ENCODE measurements at regions not wholly inside any gene's neighbourhood (a gene's known extent, or its start where the extent isn't known, plus 50 kb on each side); places are given as distances from the start of the nearest gene placed in this dataset.

- no peak for DNase-seq
Measured at GRCh38 chr3:7915356-7915755, 586.3 kb upstream of the LMCD1 start.

- no peak for DNase-seq
Measured at GRCh38 chr3:7917443-7918151, 584.0 kb upstream of the LMCD1 start.

- DNase-seq: no peak
Measured at GRCh38 chr3:7920211-7920610, 581.4 kb upstream of the LMCD1 start.

- DNase-seq: no peak
Measured at GRCh38 chr3:7924228-7924627, 577.4 kb upstream of the LMCD1 start.

GRCh38 chr3:7927015-7927414 is 574.6 kb upstream of the LMCD1 start:
- DNase-seq: no peak

GRCh38 chr3:7927864-7928263 is 573.8 kb upstream of the LMCD1 start:
- no peak for DNase-seq

- no peak for DNase-seq
Measured at GRCh38 chr3:7929319-7929889, 572.2 kb upstream of the LMCD1 start.

- DNase-seq: no peak
Measured at GRCh38 chr3:7934362-7934761, 567.3 kb upstream of the LMCD1 start.

GRCh38 chr3:7947930-7948329 is 553.7 kb upstream of the LMCD1 start:
- DNase-seq: no peak

GRCh38 chr3:7950890-7951289 is 550.7 kb upstream of the LMCD1 start:
- DNase-seq: no peak

GRCh38 chr3:7953449-7954014 is 548.1 kb upstream of the LMCD1 start:
- no peak for DNase-seq

GRCh38 chr3:7957024-7957423 is 544.6 kb upstream of the LMCD1 start:
- no peak for DNase-seq

- no peak for DNase-seq
Measured at GRCh38 chr3:7959094-7959493, 542.5 kb upstream of the LMCD1 start.

GRCh38 chr3:7960601-7961000 is 541.0 kb upstream of the LMCD1 start:
- no peak for DNase-seq

- DNase-seq: no peak
Measured at GRCh38 chr3:7962301-7962700, 539.3 kb upstream of the LMCD1 start.

GRCh38 chr3:7964899-7965298 is 536.7 kb upstream of the LMCD1 start:
- DNase-seq: no peak

- DNase-seq: no peak
Measured at GRCh38 chr3:7973006-7973405, 528.6 kb upstream of the LMCD1 start.

GRCh38 chr3:7977245-7978086 is 524.2 kb upstream of the LMCD1 start:
- DNase-seq: no peak

- no peak for DNase-seq
Measured at GRCh38 chr3:7978087-7978422, 523.6 kb upstream of the LMCD1 start.

GRCh38 chr3:7982126-7982525 is 519.5 kb upstream of the LMCD1 start:
- DNase-seq: no peak

GRCh38 chr3:7999384-7999783 is 502.2 kb upstream of the LMCD1 start:
- DNase-seq: no peak

GRCh38 chr3:8001307-8001706 is 500.3 kb upstream of the LMCD1 start:
- DNase-seq: no peak

- no peak for DNase-seq
Measured at GRCh38 chr3:8001712-8002111, 499.9 kb upstream of the LMCD1 start.

GRCh38 chr3:8011902-8012301 is 489.7 kb upstream of the LMCD1 start:
- DNase-seq: no peak

All from central memory CD4-positive, alpha-beta T cell (primary cell).